ENCODE measurements at regions not wholly inside any gene's neighbourhood (a gene's known extent, or its start where the extent isn't known, plus 50 kb on each side); places are given as distances from the start of the nearest gene placed in this dataset.

GRCh38 chr1:56170784-56171320, 408.5 kb downstream of the PLPP3 start:
- no peaks in the 10 kb centered on the region for H3K9me3 Mint-ChIP-seq
- DNase-seq, result no peak
- no peaks in the 10 kb centered on the region for H3K27me3 Mint-ChIP-seq
- POLR2A ChIA-PET, result no interaction called here
- H3K36me3 Mint-ChIP-seq, result no peaks in the 10 kb centered on the region
- H3K27ac Mint-ChIP-seq, result no peak overlapping the region
- no peaks in the 10 kb centered on the region for H3K4me1 Mint-ChIP-seq (ENCODE audit: low read depth)
- H3K4me3 Mint-ChIP-seq, result no peak overlapping the region
- CTCF ChIA-PET, result no interaction called here
- intact Hi-C loops (cut with micrococcal nuclease), result no loop called here

GRCh38 chr1:56169856-56170255, 409.5 kb downstream of the PLPP3 start:
- Mint-ChIP-seq H3K27me3 (no peaks in the 10 kb centered on the region), H3K4me1 (ENCODE audit: low read depth) (no peaks in the 10 kb centered on the region), H3K36me3 (no peaks in the 10 kb centered on the region), H3K9me3 (no peaks in the 10 kb centered on the region), H3K4me3 (no peak overlapping the region), H3K27ac (no peak overlapping the region)
- no peak for DNase-seq
- intact Hi-C loops (cut with micrococcal nuclease), result no loop called here
- ChIA-PET POLR2A (no interaction called here), CTCF (no interaction called here)

GRCh38 chr1:56168176-56168575, 411.2 kb downstream of the PLPP3 start:
- intact Hi-C loops (cut with micrococcal nuclease), result no loop called here
- POLR2A ChIA-PET, result no interaction called here
- H3K36me3 Mint-ChIP-seq, result no peaks in the 10 kb centered on the region

GRCh38 chr1:56167596-56167995, 411.8 kb downstream of the PLPP3 start:
- intact Hi-C loops (cut with micrococcal nuclease), result no loop called here
- DNase-seq, result no peak
- Mint-ChIP-seq H3K4me1 (ENCODE audit: low read depth) (no peaks in the 10 kb centered on the region), H3K9me3 (no peaks in the 10 kb centered on the region), H3K27ac (no peak overlapping the region), H3K36me3 (no peaks in the 10 kb centered on the region), H3K4me3 (no peak overlapping the region), H3K27me3 (no peaks in the 10 kb centered on the region)
- POLR2A ChIA-PET, result interaction anchor here (0.5 kb wide), 1 partner anchor 9 kb away, joined by 4 read pairs; no protein-coding TSS in a partner anchor
- CTCF ChIA-PET, result no interaction called here

More at GRCh38 chr1:56168176-56168575, 411.2 kb downstream of the PLPP3 start:
- no peaks in the 10 kb centered on the region for H3K27me3 Mint-ChIP-seq
- CTCF ChIA-PET, result no interaction called here
- no peak for DNase-seq
- no peaks in the 10 kb centered on the region for H3K4me1 Mint-ChIP-seq (ENCODE audit: low read depth)
- H3K9me3 Mint-ChIP-seq, result no peaks in the 10 kb centered on the region
- no peak overlapping the region for H3K27ac Mint-ChIP-seq
- H3K4me3 Mint-ChIP-seq, result no peak overlapping the region

GRCh38 chr1:56160773-56161315, 418.5 kb downstream of the PLPP3 start:
- POLR2A ChIA-PET, result no interaction called here
- H3K9me3 Mint-ChIP-seq, result no peaks in the 10 kb centered on the region
- no peak overlapping the region for H3K4me3 Mint-ChIP-seq
- H3K4me1 Mint-ChIP-seq (ENCODE audit: low read depth), result no peaks in the 10 kb centered on the region
- H3K27ac Mint-ChIP-seq, result no peak overlapping the region
- no peak for DNase-seq
- CTCF ChIA-PET, result no interaction called here
- peaks cover 1% of the 10 kb centered on the region for H3K27me3 Mint-ChIP-seq
- H3K36me3 Mint-ChIP-seq, result no peaks in the 10 kb centered on the region
- intact Hi-C loops (cut with micrococcal nuclease), result no loop called here

GRCh38 chr1:56156971-56157876, 422.1 kb downstream of the PLPP3 start:
- ChIA-PET CTCF (no interaction called here), POLR2A (no interaction called here)
- no peak for DNase-seq
- no peaks in the 10 kb centered on the region for H3K9me3 Mint-ChIP-seq
- no peak overlapping the region for H3K4me3 Mint-ChIP-seq
- H3K27ac Mint-ChIP-seq, result no peak overlapping the region
- no peaks in the 10 kb centered on the region for H3K36me3 Mint-ChIP-seq
- intact Hi-C loops (cut with micrococcal nuclease), result no loop called here
- H3K4me1 Mint-ChIP-seq (ENCODE audit: low read depth), result no peaks in the 10 kb centered on the region
- H3K27me3 Mint-ChIP-seq, result peaks cover 4% of the 10 kb centered on the region

- ChIA-PET CTCF (no interaction called here), POLR2A (no interaction called here)
- intact Hi-C loops (cut with micrococcal nuclease), result no loop called here
- no peak overlapping the region for H3K4me3 Mint-ChIP-seq
- no peaks in the 10 kb centered on the region for H3K36me3 Mint-ChIP-seq
- no peak overlapping the region for H3K27ac Mint-ChIP-seq
- H3K27me3 Mint-ChIP-seq, result peaks cover 4% of the 10 kb centered on the region
- no peaks in the 10 kb centered on the region for H3K9me3 Mint-ChIP-seq
- H3K4me1 Mint-ChIP-seq (ENCODE audit: low read depth), result no peaks in the 10 kb centered on the region
- no peak for DNase-seq
Measured at GRCh38 chr1:56153276-56153675, 426.1 kb downstream of the PLPP3 start.

- ChIA-PET POLR2A (no interaction called here), CTCF (no interaction called here)
- Mint-ChIP-seq H3K36me3 (no peaks in the 10 kb centered on the region), H3K27ac (no peak overlapping the region), H3K4me3 (no peak overlapping the region), H3K4me1 (ENCODE audit: low read depth) (no peaks in the 10 kb centered on the region), H3K9me3 (no peaks in the 10 kb centered on the region), H3K27me3 (peaks cover 4% of the 10 kb centered on the region)
- intact Hi-C loops (cut with micrococcal nuclease), result no loop called here
- DNase-seq, result no peak
Measured at GRCh38 chr1:56152635-56153034, 426.7 kb downstream of the PLPP3 start.

GRCh38 chr1:56151402-56151801, 428.0 kb downstream of the PLPP3 start:
- ChIA-PET CTCF (no interaction called here), POLR2A (no interaction called here)
- Mint-ChIP-seq H3K9me3 (no peaks in the 10 kb centered on the region), H3K36me3 (no peaks in the 10 kb centered on the region), H3K4me3 (no peak overlapping the region), H3K27ac (no peak overlapping the region), H3K27me3 (peaks cover 4% of the 10 kb centered on the region), H3K4me1 (ENCODE audit: low read depth) (no peaks in the 10 kb centered on the region)
- DNase-seq, result no peak
- intact Hi-C loops (cut with micrococcal nuclease), result no loop called here

- Mint-ChIP-seq H3K36me3 (no peaks in the 10 kb centered on the region), H3K27me3 (peaks cover 2% of the 10 kb centered on the region), H3K4me3 (no peak overlapping the region), H3K27ac (no peak overlapping the region), H3K4me1 (ENCODE audit: low read depth) (no peaks in the 10 kb centered on the region), H3K9me3 (no peaks in the 10 kb centered on the region)
- ChIA-PET CTCF (no interaction called here), POLR2A (no interaction called here)
- intact Hi-C loops (cut with micrococcal nuclease), result no loop called here
- DNase-seq, result no peak
Measured at GRCh38 chr1:56150441-56151215, 428.7 kb downstream of the PLPP3 start.

- H3K27ac Mint-ChIP-seq, result no peak overlapping the region
- POLR2A ChIA-PET, result no interaction called here
- intact Hi-C loops (cut with micrococcal nuclease), result no loop called here
Measured at GRCh38 chr1:56149761-56150160, 429.6 kb downstream of the PLPP3 start.

GRCh38 chr1:56148326-56149193, 430.8 kb downstream of the PLPP3 start:
- Mint-ChIP-seq H3K4me3 (no peak overlapping the region), H3K27me3 (peaks cover 2% of the 10 kb centered on the region), H3K4me1 (ENCODE audit: low read depth) (no peaks in the 10 kb centered on the region), H3K27ac (no peak overlapping the region), H3K9me3 (no peaks in the 10 kb centered on the region), H3K36me3 (no peaks in the 10 kb centered on the region)
- ChIA-PET CTCF (no interaction called here), POLR2A (no interaction called here)
- intact Hi-C loops (cut with micrococcal nuclease), result no loop called here
- DNase-seq, result no peak

More at GRCh38 chr1:56149761-56150160, 429.6 kb downstream of the PLPP3 start:
- Mint-ChIP-seq H3K36me3 (no peaks in the 10 kb centered on the region), H3K27me3 (peaks cover 2% of the 10 kb centered on the region), H3K4me1 (ENCODE audit: low read depth) (no peaks in the 10 kb centered on the region), H3K4me3 (no peak overlapping the region), H3K9me3 (no peaks in the 10 kb centered on the region)
- no peak for DNase-seq
- CTCF ChIA-PET, result no interaction called here

Data from activated CD4-positive, alpha-beta memory T cell treated with anti-CD3 and anti-CD28 coated beads for 36 hours (primary cell).